CD4-positive, alpha-beta T cell treated with Interleukin-12 subunit alpha and Interleukin-12 subunit beta, for 1 hour (primary cell): ENCODE measurements at regions not wholly inside any gene's neighbourhood (a gene's known extent, or its start where the extent isn't known, plus 50 kb on each side); places are given as distances from the start of the nearest gene placed in this dataset.

Experiments used
- DNase-seq: peaks from one replicate; pipeline ENCODE4 v3.0.0-alpha.2; 2020

GRCh38 chr2:216553482-216554240 is 55.0 kb downstream of the RPL37A start:
- DNase-seq: no peak

- peak; percentile 24 for DNase-seq
Measured at GRCh38 chr2:216554286-216554685, 55.6 kb downstream of the RPL37A start.

DNA sequence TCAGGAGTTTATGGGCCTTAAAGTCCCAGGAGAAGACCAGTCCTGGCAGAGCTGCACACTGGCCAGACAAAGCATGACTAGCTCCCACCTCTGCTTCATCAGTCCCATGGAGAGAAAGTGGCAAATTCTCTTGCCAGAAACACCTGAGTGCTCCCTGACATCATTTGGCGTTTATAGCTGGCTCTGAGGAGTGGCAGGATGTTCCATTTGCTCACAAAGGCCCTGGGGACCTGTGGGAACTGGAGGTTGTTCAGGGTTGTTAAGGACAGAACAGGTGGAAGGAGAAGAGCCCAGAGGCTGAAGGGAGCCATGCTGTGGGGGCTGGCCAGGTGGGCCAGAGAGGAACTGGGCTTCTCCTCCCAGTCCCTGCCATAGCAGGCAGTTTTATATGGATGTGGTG is 56.1 kb downstream of the RPL37A start:
- no peak for DNase-seq

- no peak for DNase-seq
Measured at GRCh38 chr2:216555274-216555673, 56.6 kb downstream of the RPL37A start.

DNA sequence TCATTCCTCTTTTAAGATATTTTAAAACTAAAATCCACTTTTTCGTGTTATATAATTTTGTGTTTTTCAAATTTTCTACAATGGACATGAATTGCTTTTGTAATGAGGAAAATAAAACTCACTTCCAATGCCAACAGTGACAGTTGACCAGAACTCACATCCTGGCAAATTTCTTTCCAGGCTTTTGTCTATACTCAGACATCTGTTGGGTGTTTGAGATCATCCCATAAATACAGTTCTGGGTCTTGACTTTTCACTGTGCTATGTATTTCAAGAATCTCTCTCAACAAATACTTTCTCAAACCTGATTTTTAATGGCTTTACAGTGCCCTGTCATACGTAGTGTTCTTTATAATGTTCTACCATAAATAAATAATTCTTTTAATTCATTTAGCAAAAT is 57.6 kb downstream of the RPL37A start:
- DNase-seq: no peak

- DNase-seq: no peak
Measured at GRCh38 chr2:216557413-216557812, 58.8 kb downstream of the RPL37A start.

DNA sequence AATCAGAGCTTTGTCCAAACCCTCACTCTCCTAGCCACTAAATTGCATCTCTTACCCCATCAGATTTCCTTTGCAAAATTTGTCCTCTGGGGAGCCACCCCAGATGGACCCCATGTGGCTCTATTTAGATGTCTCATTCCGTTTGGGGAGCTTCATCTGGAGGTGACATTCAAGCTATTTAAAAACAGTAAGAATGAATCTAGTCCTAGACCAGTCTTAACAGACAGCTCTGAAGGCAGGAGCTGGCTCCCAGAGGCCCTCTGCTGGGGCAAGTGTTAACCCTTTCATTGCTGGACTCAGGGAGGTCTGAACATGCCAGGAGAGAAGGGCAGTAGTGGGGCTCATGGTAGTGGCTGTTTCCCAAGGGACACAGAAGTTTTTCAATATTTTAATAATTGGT is 59.2 kb downstream of the RPL37A start:
- DNase-seq: no peak

DNA sequence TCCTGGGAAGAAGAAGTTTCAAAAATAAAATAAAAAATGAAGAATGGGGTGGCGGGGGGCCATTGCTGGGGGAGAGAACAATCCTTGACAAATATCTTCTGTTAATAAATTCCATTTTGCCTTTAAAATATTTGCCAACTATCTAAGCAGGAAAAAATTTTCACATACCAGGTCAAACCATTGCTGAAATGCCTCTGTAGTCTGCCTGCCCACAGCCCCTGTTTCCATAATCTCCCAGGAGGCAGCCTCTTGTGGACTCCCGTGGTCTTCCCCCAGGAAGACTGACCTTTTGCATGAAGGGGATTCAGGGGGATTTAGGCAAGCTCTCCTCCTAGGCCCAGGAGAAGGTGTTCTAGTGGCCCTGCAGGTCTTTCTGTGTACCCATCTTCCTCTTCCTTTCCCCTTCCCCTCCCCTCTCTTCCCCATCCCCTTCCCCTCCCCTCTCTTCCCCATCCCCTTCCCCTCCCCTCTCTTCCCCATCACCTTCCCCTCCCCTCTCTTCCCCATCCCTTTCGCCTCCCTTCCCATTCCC is 61.0 kb downstream of the RPL37A start:
- DNase-seq: no peak

DNA sequence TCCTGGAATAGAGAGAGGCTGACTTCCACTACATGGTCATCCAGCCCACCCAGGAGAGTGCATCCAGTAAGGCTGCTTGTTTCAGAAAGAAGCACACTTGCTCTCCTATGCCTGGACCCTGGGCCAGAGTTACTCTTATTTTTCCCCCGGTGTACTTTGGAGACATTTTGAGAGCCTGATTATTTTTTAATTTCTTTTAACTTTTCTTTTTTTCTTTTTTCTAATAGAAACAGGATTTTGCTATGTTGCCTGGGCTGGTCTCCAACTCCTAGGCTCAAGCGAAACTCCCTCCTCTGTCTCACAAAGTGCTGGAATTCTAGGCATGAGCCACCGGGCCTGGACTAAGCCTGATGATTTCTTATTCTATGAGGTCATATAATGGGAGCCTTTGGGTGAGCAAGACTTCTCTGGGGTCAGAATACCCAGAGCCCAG is 62.2 kb downstream of the RPL37A start:
- no peak for DNase-seq

DNA sequence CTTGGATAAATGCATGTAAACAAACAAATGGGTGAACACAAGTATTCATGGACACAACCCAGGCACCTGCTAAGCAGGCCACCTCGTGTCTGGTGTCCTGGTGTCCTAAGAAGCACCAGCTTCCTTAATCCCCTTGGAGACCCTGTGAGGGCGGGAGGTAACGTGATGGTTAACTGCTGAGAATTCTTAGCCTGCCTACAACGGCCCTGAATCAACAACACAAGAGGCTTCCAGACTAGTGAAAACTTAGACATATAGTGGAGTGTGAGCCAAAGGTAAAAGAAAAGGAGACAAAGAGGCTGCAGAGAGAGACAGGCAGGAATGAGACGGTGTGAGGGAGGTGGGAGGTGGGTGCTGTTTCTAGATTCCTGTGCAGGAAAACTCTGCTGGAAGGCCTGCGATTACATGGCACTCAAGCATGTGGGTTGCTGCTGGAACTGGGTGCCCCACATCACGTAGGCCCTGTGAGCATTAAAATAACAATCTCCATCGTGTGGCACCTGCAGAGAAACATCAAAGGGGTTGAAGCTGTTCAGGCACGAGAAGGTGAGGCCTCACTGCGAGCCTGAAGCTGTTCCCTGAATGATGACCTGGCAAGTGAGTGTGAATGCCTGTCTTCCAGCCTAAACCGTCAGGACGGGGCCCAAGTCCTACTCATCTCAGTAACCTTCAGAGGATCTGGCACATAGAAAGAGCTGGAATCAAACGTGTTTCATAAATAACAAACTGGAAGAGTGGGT is 64.2 kb downstream of the RPL37A start:
- DNase-seq: no peak

- DNase-seq: no peak
Measured at GRCh38 chr2:216563646-216564045, 65.0 kb downstream of the RPL37A start.

DNA sequence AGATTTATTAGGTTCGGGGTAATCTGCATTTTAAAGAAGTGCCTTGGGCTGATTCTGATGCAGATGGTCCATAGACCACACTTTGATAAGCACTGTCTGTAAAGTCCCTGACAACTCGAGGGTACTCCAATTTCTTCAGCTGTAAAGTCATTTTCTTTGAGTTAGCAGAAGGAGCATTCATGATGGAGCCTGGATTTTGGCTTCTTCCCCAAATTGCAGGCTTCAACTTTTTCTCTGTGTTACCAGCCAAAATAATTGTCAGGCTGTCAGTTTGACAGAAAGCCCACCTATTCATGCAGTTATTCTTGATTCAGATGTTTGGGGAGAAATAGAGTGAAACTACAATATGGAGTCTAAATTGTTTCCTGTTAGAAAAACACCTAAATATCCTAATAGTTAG is 66.0 kb downstream of the RPL37A start:
- DNase-seq: no peak

- no peak for DNase-seq
Measured at GRCh38 chr2:216565956-216566355, 67.3 kb upstream of the IGFBP2 start.

- no peak for DNase-seq
Measured at GRCh38 chr2:216568576-216568975, 64.6 kb upstream of the IGFBP2 start.

DNA sequence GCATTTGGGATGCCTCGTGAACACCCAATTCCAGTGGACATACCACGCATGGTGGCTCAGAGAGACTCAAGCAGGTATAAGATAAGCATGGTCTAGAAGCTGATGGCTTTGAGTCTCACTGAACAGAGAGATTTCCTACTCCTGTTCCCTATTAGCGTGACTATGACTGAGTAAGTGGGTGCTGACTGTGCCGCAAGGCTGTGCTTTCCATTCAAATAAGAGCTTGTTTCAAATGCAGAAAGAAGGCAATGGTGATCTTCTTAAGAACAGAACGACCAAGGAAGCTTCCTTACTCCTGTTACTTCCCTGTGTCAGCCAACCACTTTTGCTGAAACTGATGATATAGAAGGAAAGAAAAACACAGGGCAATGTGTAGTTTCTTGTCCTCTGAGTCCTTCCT is 63.5 kb upstream of the IGFBP2 start:
- DNase-seq: no peak

GRCh38 chr2:216570357-216570756 is 62.9 kb upstream of the IGFBP2 start:
- DNase-seq: no peak

DNA sequence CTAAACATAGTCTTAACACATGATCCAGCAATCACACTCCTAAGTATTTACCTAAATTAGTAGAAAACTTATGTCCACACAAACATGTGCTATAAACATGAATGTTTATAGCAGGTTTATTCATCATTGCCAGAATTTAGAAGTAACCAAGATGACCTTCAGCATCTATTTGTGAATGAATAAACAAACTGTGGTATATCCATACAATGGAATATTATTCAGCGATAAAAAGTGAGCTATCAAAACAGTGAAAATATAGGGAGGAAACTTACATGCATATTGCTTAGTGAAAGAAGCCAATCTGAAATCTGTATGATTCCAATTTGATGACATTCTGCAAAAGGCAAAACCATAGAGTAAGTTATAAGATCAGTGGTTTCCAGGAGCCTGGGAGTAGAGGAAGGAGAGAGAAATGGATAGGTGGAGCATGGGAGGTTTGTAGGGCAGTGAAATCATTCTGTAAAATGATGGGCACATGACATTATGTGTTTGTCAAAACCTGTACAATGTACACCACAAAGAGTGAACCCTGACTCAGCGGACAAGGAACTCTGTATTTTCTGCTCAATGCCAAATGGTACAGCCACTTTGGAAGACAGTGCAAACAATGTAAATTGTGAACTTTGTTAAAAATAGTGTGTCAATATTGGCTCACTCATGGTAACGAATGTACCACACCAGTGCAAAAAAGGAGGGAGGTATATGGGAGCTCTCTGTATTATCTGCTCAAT is 61.9 kb upstream of the IGFBP2 start:
- DNase-seq: no peak

- no peak for DNase-seq
Measured at GRCh38 chr2:216571909-216572513, 61.2 kb upstream of the IGFBP2 start.

- no peak for DNase-seq
Measured at GRCh38 chr2:216572582-216573578, 60.3 kb upstream of the IGFBP2 start.

DNA sequence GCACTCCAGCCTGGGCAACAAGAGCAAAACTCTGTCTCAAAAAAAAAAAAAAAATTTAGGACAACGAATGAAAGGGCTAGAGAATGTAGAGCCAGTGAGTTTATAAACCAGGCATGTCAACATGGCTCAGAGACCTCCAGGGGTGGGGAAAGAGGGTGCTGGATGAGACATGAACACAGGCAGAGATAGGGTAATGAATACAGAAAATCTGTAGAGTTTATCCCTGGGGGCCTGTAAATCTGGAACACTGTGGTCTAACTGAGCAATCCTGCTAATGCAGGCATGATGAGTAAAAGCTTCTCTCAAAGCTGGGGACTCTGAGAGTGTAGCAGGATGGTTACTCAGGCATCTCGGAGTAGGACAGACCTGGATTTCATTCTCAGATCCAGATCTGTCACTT is 59.2 kb upstream of the IGFBP2 start:
- no peak for DNase-seq

GRCh38 chr2:216574586-216574985 is 58.6 kb upstream of the IGFBP2 start:
- DNase-seq: no peak

- DNase-seq: no peak
Measured at GRCh38 chr2:216575465-216575864, 57.8 kb upstream of the IGFBP2 start.
